Calu3 (cell line): ENCODE measurements at regions not wholly inside any gene's neighbourhood (a gene's known extent, or its start where the extent isn't known, plus 50 kb on each side); places are given as distances from the start of the nearest gene placed in this dataset.

Source experiments
- BruUV-seq: library from RNA; stranded (reverse); fragments of 400-500 nt; replicated peaks from 2 replicates; lab custom pipeline; 2021; lab: Mats Ljungman, UMichigan
- CTCF ChIA-PET: fragments of 300-600 bp; sonication (Branson Sonifier 250); formaldehyde crosslinking; loops from one replicate; lab custom pipeline; 2022; ENCODE audit warnings: antibody characterized with exemption; lab: Charles Lee
- DNase-seq: peaks from one replicate; pipeline ENCODE4 v3.0.0; 2022
- H3K27ac Mint-ChIP-seq: one replicate; pipeline ENCODE4 v1.8.0; 2022; ENCODE audit warnings: mixed read lengths; ENCODE audit not compliant: unreplicated experiment
- H3K27me3 Mint-ChIP-seq: one replicate; pipeline ENCODE4 v1.8.0; 2022; ENCODE audit warnings: mixed read lengths; ENCODE audit not compliant: unreplicated experiment
- H3K36me3 Mint-ChIP-seq: one replicate; pipeline ENCODE4 v1.8.0; 2022; ENCODE audit warnings: mild to moderate bottlenecking, moderate library complexity, mixed read lengths; ENCODE audit not compliant: insufficient read depth, unreplicated experiment
- H3K4me1 Mint-ChIP-seq: one replicate; pipeline ENCODE4 v1.8.0; 2022; ENCODE audit warnings: mild to moderate bottlenecking, low read depth, mixed read lengths; ENCODE audit not compliant: unreplicated experiment
- H3K4me3 Mint-ChIP-seq: one replicate; pipeline ENCODE4 v1.8.0; 2022; ENCODE audit warnings: mild to moderate bottlenecking, low read depth, moderate library complexity, mixed read lengths; ENCODE audit not compliant: unreplicated experiment
- H3K9me3 Mint-ChIP-seq: one replicate; pipeline ENCODE4 v1.8.0; 2022; ENCODE audit warnings: low read depth, mixed read lengths; ENCODE audit not compliant: unreplicated experiment
- CTCF ChIP-seq: fragments of 200-600 bp; IDR thresholded peaks from one replicate; pipeline ENCODE4 v1.8.0; 2022; ENCODE audit warnings: antibody characterized with exemption; ENCODE audit not compliant: unreplicated experiment
- intact Hi-C: fragments of 100-400 bp; cut with micrococcal nuclease; formaldehyde crosslinking; loops from one replicate; pipeline ENCODE4 v1.10.0; 2022; ENCODE audit not compliant: unreplicated experiment

GRCh38 chrX:80312448-80312847, 107.8 kb upstream of the TENT5D start:
- Mint-ChIP-seq H3K27ac (no peak overlapping the region), H3K9me3 (peaks cover 11% of the 10 kb centered on the region), H3K4me1 (no peaks in the 10 kb centered on the region), H3K27me3 (no peaks in the 10 kb centered on the region), H3K4me3 (no peak overlapping the region), H3K36me3 (no peaks in the 10 kb centered on the region)
- CTCF ChIA-PET: no interaction called here
- DNase-seq: no peak
- intact Hi-C loops: no loop called here
- no peak for TF ChIP-seq CTCF
- BruUV-seq: no TSS peak

- CTCF ChIA-PET: no interaction called here
- no peaks in the 10 kb centered on the region for H3K4me1 Mint-ChIP-seq
- H3K27me3 Mint-ChIP-seq: no peaks in the 10 kb centered on the region
- H3K36me3 Mint-ChIP-seq: no peaks in the 10 kb centered on the region
- DNase-seq: no peak
- no peak for TF ChIP-seq CTCF
- BruUV-seq: no TSS peak
- no peak overlapping the region for H3K27ac Mint-ChIP-seq
- H3K4me3 Mint-ChIP-seq: no peak overlapping the region
- H3K9me3 Mint-ChIP-seq: peaks cover 12% of the 10 kb centered on the region
- intact Hi-C loops: no loop called here
Observed at GRCh38 chrX:80316526-80316925, 103.7 kb upstream of the TENT5D start.

GRCh38 chrX:80317646-80318045, 102.6 kb upstream of the TENT5D start:
- no peak for TF ChIP-seq CTCF
- Mint-ChIP-seq H3K27me3 (no peaks in the 10 kb centered on the region), H3K9me3 (peaks cover 16% of the 10 kb centered on the region), H3K36me3 (no peaks in the 10 kb centered on the region), H3K4me1 (no peaks in the 10 kb centered on the region), H3K4me3 (no peak overlapping the region), H3K27ac (no peak overlapping the region)
- no TSS peak for BruUV-seq
- intact Hi-C loops: no loop called here
- CTCF ChIA-PET: no interaction called here
- DNase-seq: no peak

GRCh38 chrX:80331285-80331684, 89.0 kb upstream of the TENT5D start:
- Mint-ChIP-seq H3K27me3 (no peaks in the 10 kb centered on the region), H3K4me1 (no peaks in the 10 kb centered on the region), H3K27ac (no peak overlapping the region), H3K36me3 (no peaks in the 10 kb centered on the region), H3K9me3 (peaks cover 4% of the 10 kb centered on the region), H3K4me3 (no peak overlapping the region)
- intact Hi-C loops: no loop called here
- CTCF ChIA-PET: no interaction called here
- no peak for TF ChIP-seq CTCF
- DNase-seq: no peak
- no TSS peak for BruUV-seq

DNA sequence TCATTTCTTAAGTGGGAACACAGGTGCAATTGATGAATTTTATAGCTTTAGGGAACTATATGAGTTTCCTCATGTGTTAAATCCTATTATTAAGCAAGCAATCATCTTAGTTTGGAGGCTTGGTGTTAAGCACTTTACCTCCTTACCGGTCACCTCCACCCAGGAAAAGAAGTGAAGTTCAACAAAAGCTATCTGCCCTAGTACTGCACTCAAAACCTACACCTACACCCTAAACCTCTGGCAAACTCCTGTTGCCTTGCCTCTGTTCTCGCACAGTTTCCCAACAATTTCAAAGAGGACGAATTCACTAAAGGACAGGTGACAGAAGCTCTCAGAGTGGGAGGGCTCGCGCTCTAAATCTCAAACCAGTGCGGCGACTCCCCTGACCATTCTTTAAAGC, 85.7 kb upstream of the TENT5D start:
- H3K27ac Mint-ChIP-seq: no peak overlapping the region
- no peak overlapping the region for H3K4me3 Mint-ChIP-seq
- no TSS peak for BruUV-seq
- no peaks in the 10 kb centered on the region for H3K36me3 Mint-ChIP-seq
- H3K4me1 Mint-ChIP-seq: no peaks in the 10 kb centered on the region
- no peaks in the 10 kb centered on the region for H3K27me3 Mint-ChIP-seq
- no peak for DNase-seq
- TF ChIP-seq CTCF: no peak
- CTCF ChIA-PET: no interaction called here
- peaks cover 4% of the 10 kb centered on the region for H3K9me3 Mint-ChIP-seq
- intact Hi-C loops: no loop called here
